Sigmoid colon (tissue), 4 donors: ENCODE measurements at regions not wholly inside any gene's neighbourhood (a gene's known extent, or its start where the extent isn't known, plus 50 kb on each side); places are given as distances from the start of the nearest gene placed in this dataset.

Source experiments
- POLR2AphosphoS5 ChIP-seq, 4 donors: sonication (generic); formaldehyde crosslinking; IDR thresholded peaks; one replicate each; pipeline ENCODE4 v1.6.1; 2017; ENCODE audit warnings: antibody characterized with exemption in 4 of 4
- TF ChIP-seq, protein P1 (sequence below), 4 experiments: fragments of 450-650 bp in 3 of 4; fragments of 200-600 bp in 1 of 4; IDR thresholded peaks; one replicate each; pipeline ENCODE4 v1.5.1; 2016 to 2019; ENCODE audit warnings: antibody characterized with exemption in 4 of 4, mild to moderate bottlenecking in 3 of 4, moderate library complexity in 2 of 4

GRCh38 chr5:29148073-29148472 is 2045.4 kb upstream of the CDH6 start:
- TF ChIP-seq, protein P1, sequence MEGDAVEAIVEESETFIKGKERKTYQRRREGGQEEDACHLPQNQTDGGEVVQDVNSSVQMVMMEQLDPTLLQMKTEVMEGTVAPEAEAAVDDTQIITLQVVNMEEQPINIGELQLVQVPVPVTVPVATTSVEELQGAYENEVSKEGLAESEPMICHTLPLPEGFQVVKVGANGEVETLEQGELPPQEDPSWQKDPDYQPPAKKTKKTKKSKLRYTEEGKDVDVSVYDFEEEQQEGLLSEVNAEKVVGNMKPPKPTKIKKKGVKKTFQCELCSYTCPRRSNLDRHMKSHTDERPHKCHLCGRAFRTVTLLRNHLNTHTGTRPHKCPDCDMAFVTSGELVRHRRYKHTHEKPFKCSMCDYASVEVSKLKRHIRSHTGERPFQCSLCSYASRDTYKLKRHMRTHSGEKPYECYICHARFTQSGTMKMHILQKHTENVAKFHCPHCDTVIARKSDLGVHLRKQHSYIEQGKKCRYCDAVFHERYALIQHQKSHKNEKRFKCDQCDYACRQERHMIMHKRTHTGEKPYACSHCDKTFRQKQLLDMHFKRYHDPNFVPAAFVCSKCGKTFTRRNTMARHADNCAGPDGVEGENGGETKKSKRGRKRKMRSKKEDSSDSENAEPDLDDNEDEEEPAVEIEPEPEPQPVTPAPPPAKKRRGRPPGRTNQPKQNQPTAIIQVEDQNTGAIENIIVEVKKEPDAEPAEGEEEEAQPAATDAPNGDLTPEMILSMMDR (IDR thresholded peaks at IDR 0.05), result no peak
- TF ChIP-seq POLR2AphosphoS5 (IDR thresholded peaks at IDR 0.05), result no peak
